Activated T-cell treated with anti-CD3 and anti-CD28 coated beads, Interleukin-2, amount 50 U/mL, for 24 hours (primary cell): ENCODE measurements at regions not wholly inside any gene's neighbourhood (a gene's known extent, or its start where the extent isn't known, plus 50 kb on each side); places are given as distances from the start of the nearest gene placed in this dataset.

ENCODE experiments used
- DNase-seq: peaks from one replicate; pipeline ENCODE4 v3.0.0-alpha.2; 2020
- H3K27ac Mint-ChIP-seq: 2 replicates; pipeline ENCODE4 v1.8.0; 2020; ENCODE audit warnings: mild to moderate bottlenecking, mixed read lengths
- H3K27me3 Mint-ChIP-seq: 2 replicates; pipeline ENCODE4 v1.8.0; 2020; ENCODE audit warnings: mixed read lengths
- H3K36me3 Mint-ChIP-seq: 2 replicates; pipeline ENCODE4 v1.8.0; 2020; ENCODE audit warnings: low read depth, mixed read lengths
- H3K4me1 Mint-ChIP-seq: 2 replicates; pipeline ENCODE4 v1.8.0; 2020; ENCODE audit warnings: low read depth, mixed read lengths
- H3K4me3 Mint-ChIP-seq: 2 replicates; pipeline ENCODE4 v1.8.0; 2020; ENCODE audit warnings: mild to moderate bottlenecking, moderate library complexity, mixed read lengths
- H3K9me3 Mint-ChIP-seq: 2 replicates; pipeline ENCODE4 v1.8.0; 2020; ENCODE audit warnings: mixed read lengths

- H3K27me3 Mint-ChIP-seq = peaks cover 22% of the 10 kb centered on the region
- no peak overlapping the region for H3K4me3 Mint-ChIP-seq
- peaks cover 33% of the 10 kb centered on the region for H3K4me1 Mint-ChIP-seq
- H3K27ac Mint-ChIP-seq = no peak overlapping the region
- H3K36me3 Mint-ChIP-seq = no peaks in the 10 kb centered on the region
- no peaks in the 10 kb centered on the region for H3K9me3 Mint-ChIP-seq
- no peak for DNase-seq
These were observed 70.4 kb upstream of the BACH1 start for GRCh38 chr21:29228306-29228705.

DNA sequence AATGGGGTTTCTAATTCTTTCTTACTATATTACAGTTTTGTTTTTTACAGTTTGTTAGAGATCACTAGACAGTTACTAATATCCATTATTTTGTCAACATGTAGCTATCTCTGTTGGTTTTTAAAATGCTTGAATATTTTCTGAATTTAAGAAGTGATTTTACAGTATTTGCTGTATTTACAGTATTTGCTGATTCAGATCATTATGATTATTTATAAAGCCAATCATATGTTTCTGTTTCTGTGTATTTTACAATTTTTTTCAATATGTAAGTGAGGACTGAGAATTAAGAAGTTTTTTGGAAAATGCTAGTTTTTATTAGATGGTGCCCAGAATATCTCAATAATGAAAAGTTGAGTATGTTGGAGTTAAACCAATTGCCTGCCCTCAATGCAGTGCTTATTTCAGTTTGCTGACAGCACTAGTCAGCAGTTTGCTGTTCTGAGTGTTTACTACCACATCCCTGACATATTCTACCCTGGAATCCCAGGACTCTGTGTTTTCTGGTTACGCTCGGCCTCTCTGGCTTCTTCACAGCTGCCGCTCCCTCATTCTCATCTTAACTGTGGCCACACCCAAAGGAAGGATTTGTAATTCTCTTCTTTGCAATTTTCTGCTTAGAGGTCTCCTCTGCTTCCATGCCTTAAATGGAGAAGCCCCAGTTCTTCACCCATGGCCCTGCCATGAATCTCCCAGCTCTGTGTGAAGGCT is 68.0 kb upstream of the BACH1 start:
- Mint-ChIP-seq H3K4me3 (no peak overlapping the region), H3K9me3 (no peaks in the 10 kb centered on the region), H3K36me3 (no peaks in the 10 kb centered on the region), H3K4me1 (peaks cover 51% of the 10 kb centered on the region), H3K27ac (peak overlapping the region; percentile 4), H3K27me3 (peaks cover 22% of the 10 kb centered on the region)
- DNase-seq = no peak

GRCh38 chr21:29231756-29232529 is 66.8 kb upstream of the BACH1 start:
- Mint-ChIP-seq H3K36me3 (no peaks in the 10 kb centered on the region), H3K27me3 (peaks cover 19% of the 10 kb centered on the region), H3K4me1 (peaks cover 60% of the 10 kb centered on the region), H3K9me3 (no peaks in the 10 kb centered on the region), H3K27ac (peak overlapping the region; percentile 20), H3K4me3 (no peak overlapping the region)
- DNase-seq = no peak

GRCh38 chr21:29232530-29233255 is 66.0 kb upstream of the BACH1 start:
- Mint-ChIP-seq H3K9me3 (no peaks in the 10 kb centered on the region), H3K4me3 (no peak overlapping the region), H3K27me3 (peaks cover 21% of the 10 kb centered on the region), H3K4me1 (peaks cover 60% of the 10 kb centered on the region), H3K36me3 (no peaks in the 10 kb centered on the region), H3K27ac (peak overlapping the region; percentile 88)
- no peak for DNase-seq

- Mint-ChIP-seq H3K4me3 (no peak overlapping the region), H3K9me3 (no peaks in the 10 kb centered on the region), H3K27me3 (peaks cover 23% of the 10 kb centered on the region), H3K36me3 (no peaks in the 10 kb centered on the region), H3K4me1 (peaks cover 59% of the 10 kb centered on the region), H3K27ac (peak overlapping the region; percentile 88)
- no peak for DNase-seq
These were observed 65.5 kb upstream of the BACH1 start for GRCh38 chr21:29233256-29233546.

DNA sequence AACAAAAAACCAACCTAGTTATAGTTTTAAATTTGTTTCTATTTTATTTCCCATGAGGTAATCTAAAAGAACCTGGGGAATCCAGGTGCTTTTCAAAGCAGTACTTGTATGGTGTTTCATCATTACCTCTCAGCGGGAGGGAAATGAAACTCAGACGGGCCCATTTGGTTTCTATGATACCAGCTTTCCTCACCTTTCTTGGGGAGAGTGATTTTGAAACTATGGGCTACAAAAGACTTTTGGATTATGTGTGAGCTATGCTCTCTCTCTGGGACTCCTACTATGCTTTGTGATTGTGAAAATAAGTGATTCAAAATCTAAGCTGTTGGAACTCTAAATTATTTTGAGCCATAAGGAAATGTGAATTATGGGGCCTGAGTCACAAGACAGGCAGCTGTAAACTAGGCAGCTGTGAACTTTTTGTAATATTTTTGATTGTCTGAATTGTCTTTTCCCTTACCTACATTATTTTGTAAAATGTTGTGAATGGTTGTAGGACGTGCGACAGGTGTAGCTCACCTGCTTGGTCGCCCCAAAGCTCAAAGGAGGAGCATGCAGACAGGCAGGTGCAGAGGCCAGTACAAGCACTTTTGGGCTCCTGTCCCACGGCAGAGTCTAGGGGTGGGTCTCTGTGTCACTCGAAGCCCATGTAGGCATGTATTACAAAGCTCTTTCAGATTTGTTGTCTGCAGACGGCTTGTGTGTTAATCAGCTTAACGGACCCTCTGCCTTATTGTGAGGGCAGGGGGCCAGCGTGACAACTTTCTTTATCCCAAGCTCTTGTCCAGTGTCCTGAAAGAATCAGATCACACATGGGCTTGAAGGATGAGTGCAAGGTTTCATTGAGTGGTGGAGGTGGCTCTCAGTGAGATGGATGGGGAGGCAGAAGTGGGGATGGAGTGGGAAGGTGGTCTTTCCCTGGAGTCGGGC is 64.8 kb upstream of the BACH1 start:
- H3K27me3 Mint-ChIP-seq = peaks cover 27% of the 10 kb centered on the region
- peak overlapping the region; percentile 88 for H3K27ac Mint-ChIP-seq
- no peak for DNase-seq
- H3K9me3 Mint-ChIP-seq = no peaks in the 10 kb centered on the region
- H3K36me3 Mint-ChIP-seq = no peaks in the 10 kb centered on the region
- H3K4me1 Mint-ChIP-seq = peaks cover 55% of the 10 kb centered on the region
- H3K4me3 Mint-ChIP-seq = no peak overlapping the region

GRCh38 chr21:29235714-29236197 is 63.0 kb upstream of the BACH1 start:
- no peaks in the 10 kb centered on the region for H3K36me3 Mint-ChIP-seq
- no peak overlapping the region for H3K27ac Mint-ChIP-seq
- no peaks in the 10 kb centered on the region for H3K9me3 Mint-ChIP-seq
- DNase-seq = no peak
- peaks cover 30% of the 10 kb centered on the region for H3K27me3 Mint-ChIP-seq
- no peak overlapping the region for H3K4me3 Mint-ChIP-seq
- H3K4me1 Mint-ChIP-seq = peaks cover 54% of the 10 kb centered on the region

DNA sequence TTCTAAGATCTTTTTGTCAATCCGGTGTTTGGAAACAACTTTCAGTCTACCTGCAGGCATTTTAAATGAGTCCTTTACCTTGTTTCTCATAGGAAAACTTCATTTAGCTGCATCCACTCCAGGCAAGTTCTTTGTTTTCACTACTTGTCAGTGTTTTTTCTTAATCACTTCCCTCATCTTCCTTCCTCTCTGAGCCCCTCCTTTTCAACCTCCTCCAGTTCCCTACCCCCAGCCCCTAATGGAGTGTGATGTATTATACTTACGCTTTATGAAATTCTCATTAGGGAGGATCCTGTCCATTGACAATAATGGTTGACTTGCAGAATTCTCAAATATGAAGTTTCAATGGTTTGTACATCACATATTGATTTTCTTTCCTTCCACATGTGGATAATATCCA is 62.5 kb upstream of the BACH1 start:
- Mint-ChIP-seq H3K9me3 (no peaks in the 10 kb centered on the region), H3K36me3 (no peaks in the 10 kb centered on the region), H3K27ac (no peak overlapping the region), H3K4me3 (no peak overlapping the region), H3K4me1 (peaks cover 49% of the 10 kb centered on the region), H3K27me3 (peaks cover 27% of the 10 kb centered on the region)
- no peak for DNase-seq

GRCh38 chr21:29237110-29238052 is 61.3 kb upstream of the BACH1 start:
- no peaks in the 10 kb centered on the region for H3K36me3 Mint-ChIP-seq
- no peak overlapping the region for H3K4me3 Mint-ChIP-seq
- no peak for DNase-seq
- no peaks in the 10 kb centered on the region for H3K9me3 Mint-ChIP-seq
- H3K27ac Mint-ChIP-seq = no peak overlapping the region
- H3K4me1 Mint-ChIP-seq = peaks cover 38% of the 10 kb centered on the region
- H3K27me3 Mint-ChIP-seq = peaks cover 25% of the 10 kb centered on the region

DNA sequence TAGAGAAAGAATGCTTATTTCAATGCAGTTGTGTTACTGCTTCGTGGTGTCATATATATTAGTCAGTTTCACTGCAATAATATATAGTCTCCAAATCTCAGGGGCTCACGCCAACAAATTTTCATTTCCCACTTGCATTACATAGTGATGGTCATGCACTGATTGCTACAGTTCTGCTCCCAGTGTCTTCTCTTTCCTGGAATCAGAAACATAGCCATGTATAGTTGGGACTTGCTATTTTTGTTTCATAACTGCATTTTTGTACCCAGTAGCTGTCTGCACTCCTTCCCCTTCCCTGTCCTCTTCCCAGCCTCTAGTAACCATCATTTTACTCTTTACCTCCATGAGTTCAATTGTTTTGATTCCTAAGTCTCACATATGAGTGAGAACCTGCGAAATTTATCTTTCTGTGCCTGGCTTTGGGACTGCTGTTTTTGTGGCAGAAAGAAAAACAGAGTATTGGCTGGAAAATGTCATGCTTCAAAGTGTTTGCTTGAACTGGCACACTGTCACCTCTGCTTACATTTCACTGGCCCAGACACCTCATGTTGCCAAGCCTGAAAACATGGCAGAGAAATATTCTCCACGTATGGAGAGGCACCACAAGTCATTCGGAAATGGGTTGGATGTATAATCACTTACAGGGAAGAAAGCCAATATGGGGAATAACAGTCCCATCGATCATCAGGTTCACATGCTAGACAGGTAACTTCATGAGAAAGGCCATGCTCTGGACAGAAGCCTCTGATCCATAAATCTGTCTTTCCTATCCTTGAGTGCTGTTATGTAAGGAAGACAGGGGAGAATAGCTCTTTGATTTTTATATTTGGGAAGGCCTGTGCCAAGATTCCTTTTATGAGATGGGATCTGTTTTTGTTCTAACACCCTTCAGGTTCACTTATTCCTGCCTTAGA is 60.4 kb upstream of the BACH1 start:
- H3K4me3 Mint-ChIP-seq = no peak overlapping the region
- H3K36me3 Mint-ChIP-seq = no peaks in the 10 kb centered on the region
- no peak for DNase-seq
- H3K4me1 Mint-ChIP-seq = peaks cover 29% of the 10 kb centered on the region
- no peak overlapping the region for H3K27ac Mint-ChIP-seq
- H3K9me3 Mint-ChIP-seq = peaks cover 1% of the 10 kb centered on the region
- H3K27me3 Mint-ChIP-seq = peaks cover 23% of the 10 kb centered on the region

- DNase-seq = no peak
- no peak overlapping the region for H3K4me3 Mint-ChIP-seq
- H3K27ac Mint-ChIP-seq = no peak overlapping the region
- peaks cover 23% of the 10 kb centered on the region for H3K4me1 Mint-ChIP-seq
- peaks cover 24% of the 10 kb centered on the region for H3K27me3 Mint-ChIP-seq
- no peaks in the 10 kb centered on the region for H3K36me3 Mint-ChIP-seq
- H3K9me3 Mint-ChIP-seq = peaks cover 2% of the 10 kb centered on the region
These were observed 59.8 kb upstream of the BACH1 start for GRCh38 chr21:29238967-29239290.

GRCh38 chr21:29240136-29240535 is 58.6 kb upstream of the BACH1 start:
- peaks cover 24% of the 10 kb centered on the region for H3K27me3 Mint-ChIP-seq
- H3K27ac Mint-ChIP-seq = no peak overlapping the region
- peaks cover 2% of the 10 kb centered on the region for H3K9me3 Mint-ChIP-seq
- H3K36me3 Mint-ChIP-seq = no peaks in the 10 kb centered on the region
- peaks cover 19% of the 10 kb centered on the region for H3K4me1 Mint-ChIP-seq
- no peak overlapping the region for H3K4me3 Mint-ChIP-seq
- no peak for DNase-seq

DNA sequence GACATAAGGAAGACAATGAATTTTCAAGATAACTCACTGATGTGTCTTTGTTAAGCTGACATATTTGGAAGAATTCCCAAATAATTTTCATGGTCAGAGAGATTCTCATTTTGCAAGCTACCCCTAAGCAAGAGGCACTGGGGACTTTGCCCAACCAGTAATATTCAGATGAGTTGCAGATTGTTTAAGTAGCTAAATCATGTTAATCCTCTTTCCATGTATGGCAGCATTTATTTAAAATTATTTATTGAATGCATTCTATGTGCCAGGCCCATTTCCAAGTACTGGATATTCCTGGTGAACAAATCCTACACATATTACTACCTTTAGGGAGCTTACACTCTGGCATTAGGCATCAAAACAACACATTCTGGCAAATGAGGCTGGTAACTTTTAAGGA is 56.5 kb upstream of the BACH1 start:
- Mint-ChIP-seq H3K9me3 (peaks cover 2% of the 10 kb centered on the region), H3K36me3 (no peaks in the 10 kb centered on the region), H3K27me3 (peaks cover 16% of the 10 kb centered on the region), H3K4me3 (no peak overlapping the region), H3K27ac (no peak overlapping the region), H3K4me1 (peaks cover 13% of the 10 kb centered on the region)
- DNase-seq = no peak
